GM12875 (cell line): ENCODE measurements at regions not wholly inside any gene's neighbourhood (a gene's known extent, or its start where the extent isn't known, plus 50 kb on each side); places are given as distances from the start of the nearest gene placed in this dataset.

Experiments used
- H3K4me3 ChIP-seq: one replicate; pipeline ENCODE4 v1.5.1; 2011; ENCODE audit warnings: low read depth, low read length, control low read depth
- CTCF ChIP-seq: IDR thresholded peaks from 2 replicates; pipeline ENCODE4 v1.5.1; 2011; ENCODE audit warnings: low read depth, mild to moderate bottlenecking, control low read depth, inconsistent platforms, low read length, moderate library complexity, borderline replicate concordance; ENCODE audit not compliant: insufficient read depth

GRCh38 chr10:28810057-28810870 is 132.9 kb downstream of the BAMBI start:
- no peak overlapping the region for H3K4me3 ChIP-seq
- no peak for TF ChIP-seq CTCF

GRCh38 chr10:28811639-28812349 is 134.5 kb downstream of the BAMBI start:
- H3K4me3 ChIP-seq, result no peak overlapping the region
- no peak for TF ChIP-seq CTCF

- H3K4me3 ChIP-seq, result no peak overlapping the region
- TF ChIP-seq CTCF, result no peak
These were observed 135.4 kb downstream of the BAMBI start for GRCh38 chr10:28812384-28813372.

- no peak overlapping the region for H3K4me3 ChIP-seq
- TF ChIP-seq CTCF, result no peak
These were observed 138.4 kb downstream of the BAMBI start for GRCh38 chr10:28815681-28816080.

- H3K4me3 ChIP-seq, result no peak overlapping the region
- TF ChIP-seq CTCF, result no peak
These were observed 145.6 kb downstream of the BAMBI start for GRCh38 chr10:28822719-28823464.

- no peak for TF ChIP-seq CTCF
These were observed 146.3 kb downstream of the BAMBI start for GRCh38 chr10:28823501-28824075.

More at GRCh38 chr10:28823501-28824075, 146.3 kb downstream of the BAMBI start:
- no peak overlapping the region for H3K4me3 ChIP-seq
